ENCODE measurements at regions not wholly inside any gene's neighbourhood (a gene's known extent, or its start where the extent isn't known, plus 50 kb on each side); places are given as distances from the start of the nearest gene placed in this dataset.

DNA sequence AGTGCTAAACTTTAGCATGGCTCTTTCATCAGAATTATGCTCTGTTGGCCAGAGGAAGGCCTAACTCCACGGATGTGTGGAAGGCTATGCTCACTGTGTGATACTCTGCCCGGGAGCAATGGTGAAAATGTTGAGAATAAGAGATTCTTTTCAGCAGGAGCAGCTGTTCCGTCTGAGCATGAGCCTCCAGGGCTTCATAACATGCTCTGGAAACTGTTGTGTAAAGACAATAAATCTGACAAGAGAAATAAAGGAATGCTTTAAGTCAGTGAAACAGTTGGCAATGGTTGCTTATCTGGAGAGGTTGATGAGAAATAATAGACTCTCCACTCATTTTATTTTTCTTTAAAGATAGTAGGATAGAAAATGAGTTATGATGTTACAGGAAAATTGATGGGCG lies 269.8 kb downstream of the DIPK2A start:
- DNase-seq = no peak

DNA sequence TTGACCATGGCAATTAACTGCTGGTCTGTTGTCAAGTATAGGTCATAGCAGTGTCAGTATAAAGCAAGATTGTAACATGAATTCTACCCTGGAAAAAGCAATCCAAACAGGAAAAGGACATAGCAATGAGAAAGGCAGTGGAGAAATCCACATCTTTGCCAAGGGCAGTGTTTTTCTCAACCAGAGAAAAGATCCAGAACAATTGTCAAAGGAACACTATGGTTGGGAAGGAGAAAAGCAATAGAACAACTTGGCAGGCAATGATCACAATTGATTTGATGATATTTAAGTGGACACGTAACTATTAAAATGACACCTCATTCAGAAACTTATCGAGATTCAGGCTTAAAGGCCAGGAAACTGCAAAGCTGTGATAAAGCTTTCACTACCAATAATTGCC lies 271.1 kb downstream of the DIPK2A start:
- no peak for DNase-seq

DNA sequence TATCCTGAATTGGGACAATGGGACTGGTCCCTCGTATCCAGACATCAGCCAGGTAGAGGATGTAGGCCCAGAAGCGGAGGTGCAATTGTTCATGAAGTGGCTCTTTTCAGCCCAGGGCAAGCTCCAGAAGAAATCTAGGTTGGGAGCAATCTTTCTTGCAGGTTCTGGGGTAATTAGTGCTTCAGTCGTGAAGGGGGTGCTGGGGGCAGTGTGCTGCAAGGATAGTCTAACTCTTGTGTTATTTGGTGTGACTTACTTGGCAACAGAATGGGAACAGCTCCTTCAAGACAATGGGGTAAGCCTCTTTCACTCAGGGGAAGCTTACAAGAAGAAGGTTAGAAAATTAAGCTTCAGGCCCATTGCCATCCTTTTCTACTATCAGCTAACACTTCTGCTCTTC lies 273.0 kb downstream of the DIPK2A start:
- no peak for DNase-seq

DNA sequence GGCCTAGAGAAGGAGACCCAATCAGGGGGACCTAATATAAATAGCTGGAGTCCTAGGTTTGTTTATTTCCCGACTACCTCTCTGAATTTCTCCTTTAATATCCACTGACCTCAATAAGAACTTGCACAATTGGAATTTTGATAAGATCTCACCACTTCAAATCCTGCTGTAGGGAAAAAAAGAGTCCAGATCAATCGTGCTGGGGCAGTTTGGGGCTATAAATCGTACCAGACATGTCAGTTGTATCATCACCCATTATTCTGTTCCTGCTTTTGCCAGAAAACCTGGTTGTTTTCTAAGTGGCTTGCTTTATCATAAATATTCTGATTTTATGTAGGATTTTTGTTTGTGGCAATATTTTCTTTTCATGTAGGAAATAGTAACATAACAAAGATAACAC lies 281.3 kb downstream of the DIPK2A start:
- DNase-seq = no peak

DNA sequence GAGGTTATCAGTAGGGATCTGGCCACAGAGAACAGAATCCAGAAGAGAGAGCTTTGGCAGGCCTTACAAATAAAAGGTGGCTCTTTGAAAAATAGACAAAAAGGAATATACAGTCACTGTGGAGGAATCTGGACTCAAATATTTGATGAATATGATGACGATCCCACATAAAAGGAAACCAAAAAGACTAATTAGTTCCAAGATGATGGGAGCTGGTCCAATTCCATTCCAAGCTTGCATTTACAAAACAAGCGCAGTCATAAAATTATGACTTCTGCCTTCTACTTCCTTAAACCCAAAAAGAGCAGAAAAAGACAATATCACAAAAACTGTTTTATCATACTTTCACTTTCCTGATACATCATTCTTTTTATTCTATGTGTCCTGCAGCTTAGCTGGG lies 285.8 kb downstream of the DIPK2A start:
- DNase-seq = no peak

DNA sequence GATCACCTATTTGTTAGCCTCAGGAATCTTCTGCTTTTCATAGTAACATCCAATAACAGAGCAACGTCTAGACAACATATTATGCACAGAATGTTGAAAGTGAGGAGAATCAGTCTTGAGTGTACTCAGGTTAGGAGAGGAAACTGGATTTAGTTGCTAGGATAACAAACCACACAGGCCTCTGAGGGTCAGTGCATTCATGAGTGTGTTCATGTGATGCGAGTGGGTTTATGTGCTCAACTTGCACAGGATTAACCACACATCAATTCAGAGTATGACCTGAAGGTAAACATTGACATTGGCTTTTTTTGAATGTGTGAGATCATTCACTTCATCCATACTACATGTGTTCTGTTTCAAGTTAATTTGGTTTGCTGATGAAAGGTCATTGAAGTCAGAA lies 287.6 kb downstream of the DIPK2A start:
- DNase-seq = no peak

DNA sequence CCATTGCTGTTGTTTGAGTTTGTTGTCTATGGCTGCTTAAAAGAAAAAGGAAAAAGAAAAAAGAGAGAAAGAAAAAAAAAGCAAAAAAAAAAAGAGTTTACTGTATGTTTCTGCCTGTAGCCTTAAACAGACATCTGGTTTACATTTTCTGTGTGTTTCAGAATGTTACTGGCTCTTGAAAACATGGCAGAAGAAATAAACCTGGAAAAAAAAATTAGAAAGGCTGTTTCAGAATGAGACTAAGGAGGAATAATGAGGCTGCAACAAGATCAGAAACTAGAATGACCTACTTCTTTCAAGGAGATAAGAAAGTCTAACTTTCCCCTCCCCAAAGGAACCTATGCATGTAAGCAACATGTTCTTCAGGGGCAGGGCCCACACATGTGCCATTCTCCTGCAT lies 292.1 kb downstream of the DIPK2A start:
- DNase-seq = no peak

DNA sequence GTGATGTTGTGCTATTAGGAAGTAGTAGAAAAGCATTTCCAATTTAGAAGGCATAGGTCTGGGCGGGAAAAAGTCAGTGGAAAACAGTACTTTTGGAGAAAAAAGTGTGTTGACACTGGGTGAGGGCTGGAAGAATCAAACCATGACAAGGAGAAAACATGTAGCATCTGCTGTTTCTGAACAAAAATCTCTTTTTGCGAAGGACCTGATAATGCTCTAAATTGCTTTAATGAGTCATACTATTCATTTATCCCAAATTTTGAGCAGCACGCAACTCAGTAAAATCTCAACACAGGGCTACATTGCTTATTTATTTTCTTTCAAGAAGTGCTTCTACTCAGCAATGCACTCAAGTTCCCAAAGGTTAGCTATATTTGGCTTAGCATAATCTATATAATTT lies 292.7 kb downstream of the DIPK2A start:
- DNase-seq = no peak

DNA sequence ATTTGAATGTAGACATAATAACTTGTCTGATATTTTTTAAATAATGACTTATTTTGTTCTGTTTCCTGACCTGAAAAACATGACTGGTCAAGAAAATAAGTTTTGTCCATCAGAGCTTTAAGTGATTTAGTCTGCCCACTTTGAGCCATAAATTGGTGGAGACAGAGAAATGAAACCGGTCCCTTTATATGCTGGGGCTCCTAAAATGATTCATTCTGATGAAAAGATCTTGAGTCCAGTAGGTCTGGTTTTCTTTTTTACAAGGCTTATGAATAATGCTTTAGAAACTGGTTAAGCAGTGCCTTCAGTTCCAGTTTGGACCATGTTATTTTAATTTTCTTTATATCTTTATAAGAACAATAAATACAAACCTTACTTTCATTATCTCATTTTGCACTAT lies 293.2 kb downstream of the DIPK2A start:
- no peak for DNase-seq

DNA sequence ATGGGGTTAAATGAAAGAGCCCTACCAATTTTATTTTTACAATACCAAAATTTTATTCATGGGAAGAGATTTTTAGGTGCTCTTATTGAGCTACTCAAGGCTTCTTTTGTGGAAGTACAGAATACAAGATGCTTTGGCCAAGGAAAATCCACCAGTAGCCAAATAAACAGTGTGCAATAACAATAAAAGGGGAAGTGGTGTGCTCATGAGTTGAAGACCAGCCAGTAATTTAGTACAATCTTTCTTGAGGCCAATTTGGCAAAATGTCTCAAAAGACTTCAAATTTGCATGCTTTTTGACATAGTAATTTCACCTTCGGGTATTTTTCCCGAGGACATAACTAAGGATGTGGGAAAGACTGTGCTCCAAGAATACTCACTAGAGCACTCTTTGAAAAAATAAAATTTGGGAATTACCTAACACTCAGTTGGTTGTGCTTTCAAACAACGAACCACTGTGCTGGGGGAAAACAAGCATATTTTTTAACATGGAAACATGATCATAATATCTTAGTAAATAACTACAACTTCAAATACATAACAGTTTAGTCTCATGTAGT lies 294.0 kb downstream of the DIPK2A start:
- DNase-seq = no peak

DNA sequence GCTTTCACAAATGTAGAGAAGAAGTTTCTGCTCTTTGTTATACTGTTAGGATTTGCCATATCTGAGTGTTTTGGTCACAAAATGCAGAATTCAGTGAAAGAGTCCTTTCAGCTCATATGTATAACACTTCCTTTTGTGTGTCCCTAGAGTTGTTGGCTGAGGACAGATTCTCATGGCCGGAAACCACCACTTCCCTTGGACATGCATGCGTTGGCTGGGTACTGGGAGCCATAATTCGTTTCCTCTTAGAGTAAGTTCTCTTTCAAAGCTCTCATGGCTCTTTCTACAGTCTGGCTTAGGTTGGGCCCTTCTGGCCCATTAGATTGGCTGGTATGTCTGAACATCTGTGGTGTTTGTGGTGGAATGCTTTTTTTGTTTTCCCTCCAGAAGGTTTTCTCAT lies 298.5 kb downstream of the DIPK2A start:
- DNase-seq = no peak

DNA sequence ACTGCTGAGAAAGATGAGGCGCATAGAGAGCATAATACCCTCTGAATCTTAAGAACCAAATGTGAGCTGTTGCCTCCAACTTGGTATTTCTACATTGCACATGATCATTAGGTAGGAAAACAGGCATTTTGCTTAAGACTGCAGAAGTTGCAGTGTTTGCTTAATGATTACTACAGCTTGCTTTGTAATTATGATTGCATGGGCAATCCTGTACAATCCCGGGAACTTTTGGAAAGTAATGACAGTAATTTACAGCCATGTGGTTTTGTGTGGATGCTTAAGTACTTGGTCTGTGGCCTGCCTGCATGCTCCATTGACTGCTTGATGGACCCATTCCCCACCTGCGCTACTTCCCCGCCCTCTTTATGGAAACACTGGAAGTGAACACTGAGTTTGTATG lies 301.1 kb downstream of the DIPK2A start:
- peak; percentile 12 for DNase-seq

DNA sequence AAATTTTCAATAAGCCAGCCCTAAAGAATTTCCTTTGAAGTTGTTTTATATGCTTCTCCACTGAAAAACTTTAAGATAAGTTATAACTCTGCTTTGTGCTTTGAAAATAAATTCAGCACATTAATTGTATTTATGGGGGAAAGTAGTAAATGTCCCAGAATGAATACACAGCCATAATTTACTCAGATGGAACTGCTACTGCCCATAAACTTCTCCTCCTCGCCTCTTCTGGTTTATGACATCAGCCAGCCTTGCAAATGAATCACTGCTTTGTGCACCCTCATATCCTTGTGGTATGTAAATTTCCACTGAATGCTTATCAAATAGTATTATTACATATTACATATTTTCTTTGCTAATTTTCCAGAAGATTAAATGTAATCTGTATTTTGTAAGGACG lies 302.0 kb downstream of the DIPK2A start:
- no peak for DNase-seq

DNA sequence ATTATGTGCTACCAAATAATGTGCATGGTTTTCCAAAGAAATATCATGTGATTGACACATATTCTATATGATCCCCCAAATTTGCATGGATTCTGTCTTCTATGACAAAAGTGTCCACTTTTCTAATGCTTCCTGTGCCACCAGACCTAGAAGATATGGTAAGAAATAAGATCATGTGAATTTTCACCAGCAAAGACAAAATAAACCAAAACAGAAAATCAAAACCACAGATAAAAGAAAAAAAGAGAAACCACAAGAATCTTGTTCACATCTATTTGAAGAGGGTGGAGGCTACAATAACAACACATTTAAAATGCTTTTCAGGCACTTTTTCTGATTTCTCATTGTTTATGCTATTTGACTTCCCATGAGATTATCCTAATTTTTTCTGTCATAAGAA lies 303.4 kb downstream of the DIPK2A start:
- DNase-seq = no peak

DNA sequence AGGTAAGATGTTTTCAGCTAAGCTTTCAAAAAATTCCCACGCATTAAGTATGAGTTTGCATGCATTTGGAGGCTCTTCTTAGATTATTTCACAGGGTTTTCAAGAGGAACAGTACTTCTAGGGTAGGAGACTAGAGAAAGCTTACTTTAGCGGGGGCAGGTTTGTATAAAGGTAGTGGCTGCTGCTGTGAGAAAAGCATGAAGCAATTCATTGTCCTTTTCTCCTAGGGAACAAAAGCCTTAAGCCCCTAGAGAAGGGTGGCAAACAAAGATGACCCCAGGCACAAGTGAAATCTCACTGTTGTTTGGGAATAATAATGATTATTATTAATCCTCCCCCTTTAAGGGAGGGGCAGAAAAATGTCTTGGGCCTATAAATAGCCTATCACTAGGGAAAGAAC lies 310.7 kb downstream of the DIPK2A start:
- DNase-seq = no peak

DNA sequence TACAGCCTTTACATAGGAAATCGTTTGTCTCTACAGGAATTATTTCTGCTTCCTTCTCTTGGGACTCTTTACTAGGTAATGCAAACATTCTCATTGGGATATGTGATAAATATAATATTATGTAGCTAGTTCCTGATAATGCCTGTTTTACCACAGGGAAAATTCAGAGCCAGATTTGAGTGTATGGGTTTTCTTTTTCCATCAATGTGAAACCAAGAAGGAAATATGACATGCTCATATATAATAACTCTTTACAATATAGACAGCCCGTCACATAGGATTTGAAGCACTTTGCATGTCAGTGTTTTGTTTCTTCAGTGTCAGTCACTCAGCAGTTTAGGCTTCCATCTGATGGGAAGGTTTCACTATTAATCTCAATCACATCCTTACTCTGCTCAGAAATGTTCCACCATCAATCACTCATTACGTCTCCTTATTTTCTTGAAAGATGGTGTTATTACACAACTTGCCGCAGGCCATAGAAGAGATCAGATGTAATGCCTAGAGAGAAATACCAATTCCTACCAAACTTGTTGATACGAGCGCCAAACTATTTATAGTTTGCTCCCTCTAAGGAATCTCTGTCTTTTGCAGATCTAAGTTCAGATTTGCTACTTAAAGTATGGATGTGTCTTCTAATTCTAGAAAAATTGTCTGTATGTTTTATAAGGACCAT lies 314.8 kb downstream of the DIPK2A start:
- no peak for DNase-seq

DNA sequence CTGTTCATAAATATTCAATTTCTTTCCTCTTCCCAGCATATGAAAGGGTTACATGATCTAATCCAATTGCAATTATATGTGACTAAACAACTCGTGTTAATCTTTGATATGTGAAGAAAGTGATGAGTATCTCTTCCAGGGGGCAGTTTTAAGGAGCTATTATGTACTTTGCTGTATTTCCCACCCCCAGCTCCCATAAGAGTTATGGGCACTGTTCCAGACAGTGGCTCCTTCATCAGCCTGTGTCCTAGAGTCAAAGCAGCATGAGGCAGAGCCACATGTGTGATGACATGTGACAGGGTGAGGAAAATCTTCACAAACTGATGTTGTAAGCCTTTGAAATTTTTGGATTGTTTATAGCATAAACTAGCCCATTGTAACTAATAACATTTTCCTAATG lies 315.4 kb downstream of the DIPK2A start:
- no peak for DNase-seq

DNA sequence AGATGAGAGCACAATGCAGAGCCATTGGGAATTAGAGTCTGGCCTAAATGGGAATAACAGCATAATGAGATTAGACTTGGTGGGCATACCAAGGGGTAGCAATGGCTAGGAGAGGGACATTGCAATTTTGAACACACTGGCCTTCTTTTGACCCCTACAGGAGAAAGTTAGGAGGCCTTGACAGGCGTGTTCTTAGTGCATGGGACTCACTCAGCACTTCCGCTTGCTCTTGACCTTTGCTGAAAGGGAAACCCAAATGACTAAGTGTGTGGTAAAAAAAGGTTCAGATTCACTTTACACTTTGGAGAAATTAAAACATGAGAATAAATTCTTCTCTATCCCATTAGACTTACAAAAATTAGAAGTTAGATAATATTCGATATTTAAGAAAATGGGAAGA lies 317.4 kb downstream of the DIPK2A start:
- DNase-seq = no peak

DNA sequence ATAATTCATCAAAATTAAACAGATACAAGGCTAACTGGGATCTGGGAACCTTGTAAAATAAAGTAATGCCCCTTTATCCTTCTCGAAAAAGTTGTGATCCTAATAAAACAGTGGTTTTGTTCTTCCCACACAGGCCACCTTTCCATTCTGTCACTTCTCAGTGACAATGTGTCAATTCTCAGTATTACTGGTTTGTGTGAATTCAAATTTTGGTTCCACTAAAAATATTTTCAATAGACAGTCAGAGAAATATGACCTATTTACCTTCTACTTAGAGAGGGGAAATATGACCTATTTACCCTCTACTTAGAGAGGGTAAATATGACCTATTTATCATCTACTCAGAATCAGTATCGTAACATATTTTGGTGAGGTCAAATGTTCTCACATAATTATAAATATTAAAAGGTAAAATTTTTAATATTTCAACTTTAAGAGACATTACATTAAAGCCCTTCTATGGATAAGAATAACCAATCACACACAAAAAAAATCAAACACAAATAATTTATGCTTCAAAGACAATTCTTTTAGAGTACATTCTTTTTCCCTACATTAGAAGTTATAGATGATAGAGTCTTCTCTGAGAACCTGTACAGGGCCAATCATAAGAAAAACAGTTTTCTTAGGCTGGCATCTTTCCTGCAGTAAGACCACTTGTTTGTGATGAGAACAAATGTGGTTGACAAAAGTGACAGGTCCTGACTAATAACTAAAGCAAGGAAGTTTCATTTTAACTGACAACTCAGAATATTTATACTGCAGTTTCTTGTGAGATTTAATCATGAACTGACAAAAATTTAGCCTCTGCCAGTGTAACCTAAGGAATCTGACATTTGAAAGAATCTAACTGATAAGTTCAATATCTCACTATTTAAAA lies 323.3 kb downstream of the DIPK2A start:
- DNase-seq = no peak

DNA sequence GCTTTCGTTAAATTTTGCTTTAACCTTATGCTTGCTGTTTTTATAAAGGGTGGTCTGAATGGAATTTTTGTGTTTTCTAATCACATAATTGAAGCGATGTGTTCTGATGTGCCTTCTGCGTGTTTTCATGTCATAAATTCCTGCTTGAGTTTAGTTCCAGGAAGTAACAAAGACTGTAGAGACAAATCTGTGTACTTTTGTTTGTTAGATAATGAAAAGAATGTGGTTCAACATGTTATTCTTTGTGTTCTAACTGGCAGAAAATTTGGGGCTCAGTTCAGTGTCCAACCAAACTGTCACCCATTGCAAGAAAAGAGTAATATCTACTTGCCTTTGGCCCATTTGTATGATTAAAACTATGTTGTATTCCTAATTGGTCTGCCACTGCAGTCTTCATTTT lies 324.0 kb downstream of the DIPK2A start:
- DNase-seq = no peak

DNA sequence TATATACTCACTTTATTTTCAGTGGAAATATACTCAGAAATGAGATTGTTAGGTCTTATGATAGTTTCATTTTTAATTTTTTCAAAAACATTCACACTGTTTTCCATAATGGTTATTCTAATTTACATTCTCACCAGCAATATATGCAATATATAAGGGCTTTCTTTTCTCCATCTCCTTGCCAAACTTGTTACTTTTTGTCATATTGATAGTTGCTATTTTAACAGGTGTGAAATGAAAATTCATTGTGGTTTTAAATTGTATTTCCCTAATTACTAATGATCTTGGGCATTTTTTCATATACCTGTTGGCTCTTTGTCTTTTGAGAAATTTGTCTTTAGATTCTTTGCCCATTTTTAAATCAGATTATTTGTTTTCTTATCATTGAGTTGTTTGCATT lies 325.2 kb downstream of the DIPK2A start:
- DNase-seq = no peak

DNA sequence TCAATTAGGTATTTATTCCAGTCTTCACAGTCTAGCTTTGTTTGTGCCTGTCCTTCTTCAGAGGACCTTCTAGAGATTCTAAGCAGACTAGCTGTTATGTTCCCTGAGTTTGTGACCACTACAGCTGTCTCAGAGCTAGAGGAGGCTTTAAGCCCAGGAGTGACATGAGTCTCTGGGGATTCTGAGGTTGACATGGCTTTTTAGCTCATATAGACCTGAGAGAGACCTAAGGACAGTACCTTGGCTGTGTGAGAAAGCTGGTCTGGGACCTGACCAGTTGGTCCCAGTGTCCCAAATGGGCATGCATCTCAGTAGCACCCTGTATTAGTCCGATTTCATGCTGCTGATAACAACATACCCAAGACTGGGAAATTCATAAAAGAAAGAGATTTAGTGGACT lies 330.2 kb downstream of the DIPK2A start:
- DNase-seq = no peak

DNA sequence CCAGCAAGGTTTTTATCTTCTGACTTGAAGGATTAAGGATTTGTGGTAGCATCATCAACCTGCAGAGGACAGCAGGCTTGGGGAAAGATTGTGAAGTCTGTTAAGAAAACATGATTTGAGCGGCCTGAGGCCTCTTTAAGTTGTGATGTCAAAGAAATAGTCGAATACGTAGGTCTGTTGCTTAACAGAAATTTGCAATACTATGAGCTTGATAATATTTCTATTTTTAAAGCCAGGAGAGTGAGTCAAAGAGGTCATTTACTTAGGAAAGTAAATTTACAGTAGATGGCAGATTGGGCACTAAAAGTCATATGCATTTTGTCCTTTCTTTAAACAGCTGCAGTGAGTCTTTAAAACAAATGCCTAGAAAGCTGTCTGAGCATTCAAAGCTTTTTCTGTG lies 336.3 kb downstream of the DIPK2A start:
- DNase-seq = no peak

DNA sequence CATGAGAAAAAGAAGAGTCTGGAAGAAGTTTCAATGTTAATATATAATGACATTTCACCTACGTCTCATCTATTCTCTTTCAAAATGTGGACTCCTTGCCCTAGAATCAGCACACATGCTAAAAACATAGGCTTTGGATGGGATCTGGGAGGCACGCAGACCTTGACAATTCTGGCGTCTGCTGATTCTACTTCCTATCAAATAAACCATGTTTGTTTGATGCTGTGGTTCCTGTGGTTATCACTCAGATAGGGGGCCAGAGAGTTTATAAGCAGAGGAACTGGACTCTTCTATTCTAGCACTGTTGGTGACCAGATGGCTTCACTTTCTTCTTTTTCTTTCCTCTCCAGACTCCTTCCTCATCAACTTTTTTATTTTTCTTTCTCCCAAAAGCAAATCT lies 336.8 kb downstream of the DIPK2A start:
- DNase-seq = no peak
